Thyroid gland (tissue), 4 donors: ENCODE measurements at regions not wholly inside any gene's neighbourhood (a gene's known extent, or its start where the extent isn't known, plus 50 kb on each side); places are given as distances from the start of the nearest gene placed in this dataset.

Experiments used
- DNase-seq, 2 donors: peaks; one replicate each; pipeline ENCODE4 v3.0.0-alpha.2; 2019
- H3K27ac ChIP-seq, 3 donors: fragments of 200-600 bp; sonication (generic); 1 replicate in 2 of 3; 2 replicates in 1 of 3; pipeline ENCODE4 v1.5.1; 2016 to 2019; ENCODE audit warnings: mild to moderate bottlenecking in 1 of 3, moderate library complexity in 1 of 3
- H3K27me3 ChIP-seq: fragments of 200-600 bp; sonication (generic); one replicate; pipeline ENCODE4 v1.5.1; 2019
- H3K36me3 ChIP-seq, 2 donors: fragments of 200-600 bp; sonication (generic); one replicate each; pipeline ENCODE4 v1.5.1; 2016 to 2019
- H3K4me1 ChIP-seq, 2 donors: fragments of 200-600 bp; sonication (generic); one replicate each; pipeline ENCODE4 v1.5.1; 2017 to 2019
- H3K4me3 ChIP-seq, 3 donors: fragments of 200-600 bp; sonication (generic); replicated peaks in 1 of 3; 1 replicate in 2 of 3; 2 replicates in 1 of 3; pipeline ENCODE4 v1.5.1; 2016; ENCODE audit warnings: mild to moderate bottlenecking in 1 of 3
- H3K9me3 ChIP-seq: fragments of 200-600 bp; sonication (generic); one replicate; pipeline ENCODE4 v1.5.1; 2017
- CTCF ChIP-seq, 6 experiments: fragments of 200-600 bp in 3 of 6; fragments of 450-650 bp in 3 of 6; sonication (generic) in 3 of 6; IDR thresholded peaks; one replicate each; pipeline ENCODE4 v1.5.1; 2016 to 2019; ENCODE audit warnings: antibody characterized with exemption in 6 of 6, mild to moderate bottlenecking in 2 of 6, inconsistent platforms in 1 of 6, moderate library complexity in 1 of 6
- POLR2A ChIP-seq, 2 donors: fragments of 450-650 bp; IDR thresholded peaks; one replicate each; pipeline ENCODE4 v1.6.1; 2017; ENCODE audit warnings: antibody characterized with exemption in 2 of 2, mild to moderate bottlenecking in 2 of 2, moderate library complexity in 1 of 2
- WGBS, 2 donors: methylation state at CpG; one replicate each; pipeline ENCODE4 v1.1.5; 2017; 5-methylcytosine and 5-hydroxymethylcytosine counted together
- intact Hi-C: fragments of 100-400 bp; cut with DNase I; formaldehyde crosslinking; loops from one replicate; pipeline ENCODE4 v1.15.1; 2023

- intact Hi-C loops: no loop called here
- Histone ChIP-seq H3K9me3 (no peaks in the 10 kb centered on the region), H3K4me3 (no peak overlapping the region), H3K4me1 (no peaks in the 10 kb centered on the region), H3K27me3 (no peaks in the 10 kb centered on the region), H3K36me3 (no peaks in the 10 kb centered on the region), H3K27ac (no peak overlapping the region)
- TF ChIP-seq CTCF (IDR thresholded peaks at IDR 0.05) (no peak), POLR2A (IDR thresholded peaks at IDR 0.05) (no peak)
- DNase-seq: no peak
- WGBS, 2 donors: 90 to 91% methylated on average over 1 of the region's 1 CpG
Observed at GRCh38 chr2:117170897-117171296, 643.6 kb upstream of the DDX18 start.

GRCh38 chr2:117179405-117179804 lies 635.1 kb upstream of the DDX18 start:
- Histone ChIP-seq H3K4me1 (no peaks in the 10 kb centered on the region), H3K4me3 (no peak overlapping the region), H3K9me3 (no peaks in the 10 kb centered on the region), H3K27ac (no peak overlapping the region), H3K27me3 (no peaks in the 10 kb centered on the region), H3K36me3 (no peaks in the 10 kb centered on the region)
- no peak for DNase-seq
- no peak for TF ChIP-seq POLR2A (IDR thresholded peaks at IDR 0.05)
- TF ChIP-seq CTCF (IDR thresholded peaks at IDR 0.05): no peak
- WGBS, 2 donors: 97 to 98% methylated on average over 3 of the region's 3 CpGs
- intact Hi-C loops: no loop called here

- Histone ChIP-seq H3K36me3 (no peaks in the 10 kb centered on the region), H3K27me3 (no peaks in the 10 kb centered on the region), H3K9me3 (no peaks in the 10 kb centered on the region), H3K4me1 (no peaks in the 10 kb centered on the region), H3K4me3 (no peak overlapping the region), H3K27ac (no peak overlapping the region)
- WGBS, 2 donors: 80 to 85% methylated on average over 6 of the region's 6 CpGs
- intact Hi-C loops: no loop called here
- TF ChIP-seq CTCF (IDR thresholded peaks at IDR 0.05) (no peak), POLR2A (IDR thresholded peaks at IDR 0.05) (no peak)
- no peak for DNase-seq
Observed at GRCh38 chr2:117190856-117191559, 623.5 kb upstream of the DDX18 start.

GRCh38 chr2:117195381-117195780 lies 619.1 kb upstream of the DDX18 start:
- 88 to 95% methylated on average over 4 of the region's 4 CpGs for WGBS, 2 donors
- Histone ChIP-seq H3K27me3 (no peaks in the 10 kb centered on the region), H3K4me1 (no peaks in the 10 kb centered on the region), H3K27ac (no peak overlapping the region), H3K4me3 (no peak overlapping the region), H3K36me3 (no peaks in the 10 kb centered on the region), H3K9me3 (no peaks in the 10 kb centered on the region)
- no peak for DNase-seq
- TF ChIP-seq POLR2A (IDR thresholded peaks at IDR 0.05) (no peak), CTCF (IDR thresholded peaks at IDR 0.05) (no peak)
- intact Hi-C loops: no loop called here

GRCh38 chr2:117199511-117199910 lies 615.0 kb upstream of the DDX18 start:
- WGBS, 2 donors: 67 to 70% methylated on average over 4 of the region's 4 CpGs
- H3K36me3 ChIP-seq: no peaks in the 10 kb centered on the region
- no peak overlapping the region for H3K4me3 ChIP-seq
- H3K9me3 ChIP-seq: no peaks in the 10 kb centered on the region
- intact Hi-C loops: no loop called here
- DNase-seq: no peak
- TF ChIP-seq POLR2A (IDR thresholded peaks at IDR 0.05): no peak
- no peak for TF ChIP-seq CTCF (IDR thresholded peaks at IDR 0.05)
- no peaks in the 10 kb centered on the region for H3K27me3 ChIP-seq
- H3K4me1 ChIP-seq: no peaks in the 10 kb centered on the region
- H3K27ac ChIP-seq: no peak overlapping the region
